GM20000 (cell line): ENCODE measurements at regions not wholly inside any gene's neighbourhood (a gene's known extent, or its start where the extent isn't known, plus 50 kb on each side); places are given as distances from the start of the nearest gene placed in this dataset.

Experiments used
- DNase-seq: peaks from one replicate; pipeline ENCODE4 v3.0.0; 2012; ENCODE audit warnings: low spot score
- TF ChIP-seq, protein P1 (sequence below): IDR thresholded peaks from 2 replicates; pipeline ENCODE4 v1.5.1; 2012; ENCODE audit warnings: mild to moderate bottlenecking, control low read depth; ENCODE audit errors: extremely low read depth, missing control alignments

DNA sequence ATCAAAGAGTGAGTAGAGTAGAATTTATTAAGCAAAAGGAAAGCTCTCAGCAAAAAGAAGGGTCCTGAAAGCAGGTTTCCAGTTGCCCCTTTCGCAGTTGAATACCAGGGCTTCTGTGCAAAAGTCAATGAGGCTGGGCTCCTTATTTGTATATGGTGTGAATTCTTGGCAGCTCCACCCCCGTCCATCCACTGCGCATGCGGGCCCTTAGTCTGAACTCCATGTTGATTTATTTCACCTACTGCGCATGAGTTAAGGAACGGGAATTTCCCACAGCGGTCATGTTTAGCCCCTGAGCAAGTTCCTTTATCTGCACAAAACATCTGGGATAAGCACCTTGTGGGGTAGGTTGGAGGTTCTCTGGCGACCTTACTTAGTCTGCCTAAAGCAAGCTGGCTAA lies 325.6 kb downstream of the ZWINT start:
- no peak for DNase-seq
- TF ChIP-seq, protein P1, sequence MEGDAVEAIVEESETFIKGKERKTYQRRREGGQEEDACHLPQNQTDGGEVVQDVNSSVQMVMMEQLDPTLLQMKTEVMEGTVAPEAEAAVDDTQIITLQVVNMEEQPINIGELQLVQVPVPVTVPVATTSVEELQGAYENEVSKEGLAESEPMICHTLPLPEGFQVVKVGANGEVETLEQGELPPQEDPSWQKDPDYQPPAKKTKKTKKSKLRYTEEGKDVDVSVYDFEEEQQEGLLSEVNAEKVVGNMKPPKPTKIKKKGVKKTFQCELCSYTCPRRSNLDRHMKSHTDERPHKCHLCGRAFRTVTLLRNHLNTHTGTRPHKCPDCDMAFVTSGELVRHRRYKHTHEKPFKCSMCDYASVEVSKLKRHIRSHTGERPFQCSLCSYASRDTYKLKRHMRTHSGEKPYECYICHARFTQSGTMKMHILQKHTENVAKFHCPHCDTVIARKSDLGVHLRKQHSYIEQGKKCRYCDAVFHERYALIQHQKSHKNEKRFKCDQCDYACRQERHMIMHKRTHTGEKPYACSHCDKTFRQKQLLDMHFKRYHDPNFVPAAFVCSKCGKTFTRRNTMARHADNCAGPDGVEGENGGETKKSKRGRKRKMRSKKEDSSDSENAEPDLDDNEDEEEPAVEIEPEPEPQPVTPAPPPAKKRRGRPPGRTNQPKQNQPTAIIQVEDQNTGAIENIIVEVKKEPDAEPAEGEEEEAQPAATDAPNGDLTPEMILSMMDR: no peak

DNA sequence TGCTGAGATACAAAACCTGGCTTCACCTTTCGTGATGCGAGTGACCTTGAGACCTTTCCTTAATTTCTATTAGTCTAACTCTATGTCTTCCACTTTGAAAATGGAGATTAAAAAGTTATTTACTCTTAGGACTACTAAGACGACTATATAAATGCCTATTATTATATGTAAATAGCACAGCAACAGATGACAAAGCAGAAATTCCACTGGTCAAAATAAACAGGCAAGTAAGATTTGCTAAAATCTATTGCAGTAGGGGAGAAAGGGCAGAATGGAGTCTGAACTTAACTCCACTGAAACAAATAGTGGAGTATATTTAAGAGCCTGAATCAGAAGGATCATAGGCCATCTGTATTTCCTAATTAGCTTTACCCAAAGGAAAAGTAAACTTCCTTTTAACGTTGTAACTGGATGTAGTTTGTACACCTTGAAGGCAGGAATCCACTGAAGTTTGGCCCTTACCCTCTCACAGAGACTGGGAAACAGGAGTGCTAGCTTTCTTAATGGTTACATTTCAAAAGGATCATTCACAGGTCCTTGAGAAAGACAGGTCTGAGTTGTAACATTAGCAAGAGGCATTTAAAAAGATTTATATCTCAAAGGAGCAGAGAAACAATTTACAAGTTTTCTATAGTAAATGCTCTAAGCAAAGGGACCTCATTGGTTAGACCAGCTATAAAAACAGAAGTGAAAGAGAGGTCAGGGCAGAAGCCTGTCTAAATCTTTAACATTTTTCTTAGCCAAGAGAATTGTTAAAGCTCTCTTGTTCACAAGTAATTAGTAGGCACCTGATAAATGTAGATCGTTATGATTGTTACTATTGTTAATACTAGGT lies 332.5 kb downstream of the ZWINT start:
- DNase-seq: no peak
- TF ChIP-seq, protein P1: no peak

DNA sequence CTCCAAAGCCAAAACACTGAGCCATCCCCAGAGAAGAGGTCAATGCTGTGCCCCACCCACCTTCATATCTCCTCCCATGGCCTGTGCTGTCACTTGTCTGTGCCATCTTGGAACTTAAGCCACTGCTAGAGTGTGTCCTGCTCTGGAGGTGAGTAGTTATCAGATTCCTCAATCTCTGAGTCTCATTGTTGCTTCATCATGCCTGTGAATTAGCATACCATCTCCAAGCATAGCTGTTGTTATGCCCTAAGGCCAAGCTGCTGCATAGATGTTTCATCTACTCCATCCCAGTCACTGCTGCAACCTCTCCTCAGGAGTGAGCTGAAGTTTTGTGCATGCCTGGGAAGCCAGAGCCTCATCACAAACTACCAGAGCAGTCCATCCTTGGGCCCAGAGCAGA lies 349.0 kb downstream of the ZWINT start:
- no peak for DNase-seq
- TF ChIP-seq, protein P1: no peak

DNA sequence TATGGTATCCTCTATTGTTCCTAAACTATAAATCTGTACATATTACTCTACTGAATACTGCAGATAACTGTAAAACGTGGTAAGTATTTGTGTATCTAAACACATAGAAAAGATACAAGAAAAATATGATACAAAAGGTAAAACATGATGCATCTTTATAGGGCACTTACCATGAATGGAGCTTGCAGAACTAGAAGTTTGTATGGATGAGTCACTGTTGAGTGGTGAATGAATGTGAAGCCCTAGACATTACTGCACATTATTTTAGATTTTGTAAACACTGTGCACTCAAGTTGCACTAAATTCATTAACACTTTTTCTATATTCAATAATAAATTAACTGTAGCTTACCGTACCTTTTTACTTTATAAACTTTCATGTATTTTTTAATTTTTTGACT lies 357.5 kb downstream of the ZWINT start:
- DNase-seq: no peak
- TF ChIP-seq, protein P1: no peak

DNA sequence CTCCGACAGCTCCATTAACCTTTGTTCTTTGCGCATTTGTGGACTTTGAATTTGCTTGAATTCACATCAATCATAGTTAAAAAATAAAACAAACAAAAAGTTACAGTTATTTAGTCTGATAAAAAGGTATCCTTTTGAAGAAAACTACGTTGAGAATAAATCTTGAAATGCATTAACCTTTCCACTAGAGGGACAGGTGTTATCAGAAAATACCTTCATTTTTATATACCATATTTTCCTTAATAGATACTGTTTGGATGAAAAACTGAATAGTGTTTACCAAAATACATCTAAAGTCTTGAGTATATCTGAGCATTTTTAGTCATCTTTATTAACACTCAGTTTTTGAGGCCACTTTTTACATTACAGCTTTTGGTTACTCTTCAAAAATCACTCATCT lies 371.9 kb downstream of the ZWINT start:
- TF ChIP-seq, protein P1: no peak
- DNase-seq: no peak

DNA sequence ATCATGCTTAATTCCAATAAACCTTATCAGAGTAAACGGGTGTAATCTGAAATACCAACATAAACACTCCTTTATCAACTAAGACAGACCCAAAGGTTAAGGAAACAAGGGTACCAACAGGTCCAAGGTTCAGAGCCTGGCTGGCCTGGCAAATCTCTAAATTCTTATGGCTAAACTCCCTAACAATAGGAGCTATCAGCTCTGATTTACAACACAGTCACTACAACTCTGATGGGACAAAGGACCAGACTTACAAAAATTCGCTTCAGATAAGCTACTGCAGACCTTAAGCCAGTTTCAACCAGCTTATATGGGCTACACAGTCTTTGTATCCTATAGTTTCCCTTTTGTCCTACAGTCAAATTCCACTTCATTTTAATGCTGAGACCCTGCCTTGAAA lies 381.9 kb downstream of the ZWINT start:
- no peak for DNase-seq
- TF ChIP-seq, protein P1: no peak

DNA sequence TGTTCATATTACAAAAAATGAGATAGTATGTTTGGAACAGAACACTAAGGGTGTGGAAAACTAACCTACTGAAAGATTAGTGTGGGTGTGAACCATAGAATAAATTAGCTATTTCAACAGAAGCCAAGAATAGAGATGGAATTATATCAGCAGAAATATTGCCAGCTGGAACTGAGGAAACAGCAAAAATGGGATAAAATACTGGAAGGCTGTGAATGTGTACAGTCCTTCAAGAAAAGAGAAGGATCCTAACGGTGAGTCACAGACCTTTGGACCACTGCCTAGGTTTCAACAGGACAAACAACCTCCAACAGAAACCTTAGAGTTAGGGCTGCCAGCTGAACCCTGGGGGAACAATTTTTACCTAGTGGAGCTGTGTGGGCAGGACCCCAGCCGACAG lies 395.0 kb downstream of the ZWINT start:
- TF ChIP-seq, protein P1: no peak
- no peak for DNase-seq
